ENCODE measurements at regions not wholly inside any gene's neighbourhood (a gene's known extent, or its start where the extent isn't known, plus 50 kb on each side); places are given as distances from the start of the nearest gene placed in this dataset.

- DNase-seq (ENCODE audit: low read depth) = no peak
These were observed 415.8 kb upstream of the GOLIM4 start for GRCh38 chr3:168511428-168512014.

DNA sequence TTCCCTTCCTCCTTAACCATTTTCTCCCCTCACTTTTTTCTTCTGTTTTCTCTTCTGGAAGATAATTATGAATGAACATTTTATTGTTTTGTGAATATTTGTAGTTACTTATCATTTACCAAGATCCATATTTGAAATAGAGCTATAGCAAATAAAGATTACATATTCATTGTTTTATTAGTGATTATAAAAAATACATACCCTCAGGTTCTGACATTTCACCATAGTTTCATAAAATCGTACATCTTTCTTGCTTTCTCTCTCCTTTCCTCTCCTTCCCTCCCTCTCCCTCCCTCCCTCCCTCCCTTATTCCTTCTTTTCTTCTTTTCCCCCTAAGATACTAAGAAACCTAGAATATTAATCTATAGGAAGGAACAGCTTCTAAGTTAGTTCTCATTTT, 410.9 kb upstream of the GOLIM4 start:
- DNase-seq (ENCODE audit: low read depth) = no peak

- DNase-seq (ENCODE audit: low read depth) = no peak
These were observed 405.8 kb upstream of the GOLIM4 start for GRCh38 chr3:168501570-168501969.

DNA sequence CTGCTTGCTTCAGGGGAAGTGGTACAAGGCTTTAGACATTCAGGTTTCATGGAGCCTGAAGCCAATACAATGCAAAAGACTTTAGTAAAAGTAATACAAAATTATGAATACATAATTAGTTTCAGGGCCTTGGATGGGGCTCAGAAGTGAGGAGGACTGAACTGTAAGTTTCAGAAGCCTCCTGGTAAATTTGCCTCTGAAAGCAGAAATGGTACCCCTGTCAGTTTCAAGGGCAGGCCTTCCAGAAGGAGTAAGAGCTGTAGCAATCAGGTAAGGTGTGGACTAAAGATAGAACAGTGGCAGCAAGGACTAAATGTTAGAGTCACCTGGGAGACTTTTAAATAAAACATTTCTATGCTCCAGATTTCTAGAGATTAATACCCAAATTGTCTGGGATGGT, 402.5 kb upstream of the GOLIM4 start:
- no peak for DNase-seq (ENCODE audit: low read depth)

DNA sequence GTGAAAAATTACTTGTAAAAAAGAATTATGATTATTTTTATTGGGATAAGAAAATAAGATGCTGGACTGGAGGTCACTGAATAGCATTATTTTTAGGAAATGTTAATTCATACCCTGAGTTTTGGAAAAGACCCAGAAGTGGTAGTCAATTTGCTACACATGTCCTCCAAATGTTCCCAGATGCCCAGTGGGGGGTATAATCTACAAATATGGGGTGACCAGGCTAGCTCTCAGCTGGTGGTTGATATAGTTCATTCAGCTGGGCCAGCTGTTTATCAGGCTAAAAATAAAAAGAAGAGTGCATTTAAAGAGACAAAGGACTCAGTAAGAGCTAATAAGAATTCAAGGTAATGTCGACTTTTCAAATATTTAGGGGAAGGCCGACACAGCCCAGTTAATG, 402.0 kb upstream of the GOLIM4 start:
- no peak for DNase-seq (ENCODE audit: low read depth)

GRCh38 chr3:168497183-168497582, 401.5 kb upstream of the GOLIM4 start:
- no peak for DNase-seq (ENCODE audit: low read depth)

DNA sequence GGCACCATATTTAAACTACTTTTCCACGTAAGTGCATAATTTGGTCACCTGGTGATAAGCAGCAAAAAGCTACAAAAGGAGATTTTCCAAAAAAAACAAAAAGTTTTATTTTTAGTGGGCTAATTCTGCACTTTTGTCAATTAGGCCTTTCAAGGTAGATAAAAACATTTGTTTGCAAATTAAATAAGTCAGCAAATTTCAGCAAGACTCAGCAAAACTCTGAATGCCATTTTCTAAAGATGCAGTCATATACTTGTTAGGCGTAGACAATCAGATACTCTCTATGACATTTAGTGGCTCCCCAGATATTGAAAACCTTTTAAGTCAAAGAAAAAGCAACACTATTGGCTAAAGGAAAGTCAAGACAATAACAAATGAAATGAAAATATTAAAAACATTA, 400.2 kb upstream of the GOLIM4 start:
- DNase-seq (ENCODE audit: low read depth) = no peak

GRCh38 chr3:168495270-168495669, 399.5 kb upstream of the GOLIM4 start:
- DNase-seq (ENCODE audit: low read depth) = no peak

DNA sequence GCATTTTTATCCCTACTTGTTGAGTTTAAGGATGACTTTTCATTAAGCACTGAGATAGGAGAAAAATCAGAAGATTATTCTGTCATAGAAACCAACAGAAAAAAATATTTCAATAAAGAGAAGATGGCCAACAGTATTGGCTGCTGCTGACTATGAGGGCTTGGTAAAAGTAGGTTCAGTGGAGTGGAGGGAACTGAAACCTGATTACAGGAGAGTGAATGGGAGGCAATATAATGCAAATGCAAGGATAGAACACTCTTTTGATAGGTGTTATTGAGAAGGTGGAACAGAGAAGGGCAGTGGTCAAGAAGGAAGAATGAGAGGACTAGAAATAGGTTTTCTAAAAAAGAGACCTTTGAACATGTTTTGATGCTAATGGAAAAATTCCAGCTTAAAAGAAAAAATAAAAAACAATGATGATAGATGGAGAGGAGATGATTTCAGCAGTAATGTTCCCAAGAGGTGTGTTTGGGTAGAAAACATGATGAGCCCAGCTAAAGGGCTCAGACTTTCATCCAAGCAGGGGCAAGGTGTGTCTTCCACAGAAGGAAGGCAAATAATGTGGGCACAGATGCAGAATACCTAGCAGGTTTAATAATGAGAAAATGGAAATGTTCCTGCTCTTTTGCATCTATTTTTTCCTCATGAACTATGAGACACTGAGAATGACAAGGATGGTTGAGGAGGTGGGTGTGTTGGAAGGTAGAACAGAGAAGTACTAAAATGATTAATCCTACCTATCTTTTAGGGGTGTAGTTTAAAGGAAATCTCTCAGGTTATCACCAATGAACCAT, 397.9 kb upstream of the GOLIM4 start:
- DNase-seq (ENCODE audit: low read depth) = no peak

DNA sequence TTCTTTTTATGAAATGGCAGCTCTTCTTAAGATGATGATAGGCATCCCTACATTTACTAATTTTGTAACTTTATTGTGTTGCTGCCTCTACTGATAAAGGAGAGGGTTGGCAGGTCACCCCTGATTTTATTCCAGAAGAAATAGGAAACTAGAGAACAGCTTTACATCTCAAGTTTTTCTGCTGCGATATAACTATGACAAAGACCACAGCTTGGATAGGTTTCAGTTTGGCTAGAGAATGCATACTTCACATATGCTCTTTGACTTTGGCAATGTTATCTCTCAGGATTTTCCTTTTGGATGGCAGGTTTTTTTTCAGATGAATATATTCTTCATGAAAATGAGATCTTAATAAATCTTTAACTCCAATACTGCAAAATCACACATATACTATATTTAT, 395.3 kb upstream of the GOLIM4 start:
- DNase-seq (ENCODE audit: low read depth) = no peak

GRCh38 chr3:168489301-168489700, 393.6 kb upstream of the GOLIM4 start:
- no peak for DNase-seq (ENCODE audit: low read depth)

DNA sequence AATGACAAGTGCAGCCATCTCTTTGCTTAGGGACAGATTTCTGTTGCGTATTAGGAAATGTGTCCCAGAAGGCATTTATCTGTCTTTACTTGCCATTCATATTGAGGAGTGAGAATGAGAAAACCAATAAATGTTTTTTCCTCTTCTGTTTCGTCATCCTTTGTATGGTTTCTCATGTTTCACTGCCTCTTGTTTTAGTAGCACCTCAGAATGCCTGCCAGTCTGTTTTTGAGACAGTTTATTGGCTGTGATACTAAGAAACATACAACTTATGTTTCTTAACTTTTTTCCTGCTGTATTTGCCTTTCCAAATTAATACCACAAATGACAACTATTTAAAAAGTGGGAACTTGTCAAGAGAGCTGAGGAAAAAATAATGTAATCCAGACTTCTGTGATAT, 390.2 kb upstream of the GOLIM4 start:
- no peak for DNase-seq (ENCODE audit: low read depth)

DNA sequence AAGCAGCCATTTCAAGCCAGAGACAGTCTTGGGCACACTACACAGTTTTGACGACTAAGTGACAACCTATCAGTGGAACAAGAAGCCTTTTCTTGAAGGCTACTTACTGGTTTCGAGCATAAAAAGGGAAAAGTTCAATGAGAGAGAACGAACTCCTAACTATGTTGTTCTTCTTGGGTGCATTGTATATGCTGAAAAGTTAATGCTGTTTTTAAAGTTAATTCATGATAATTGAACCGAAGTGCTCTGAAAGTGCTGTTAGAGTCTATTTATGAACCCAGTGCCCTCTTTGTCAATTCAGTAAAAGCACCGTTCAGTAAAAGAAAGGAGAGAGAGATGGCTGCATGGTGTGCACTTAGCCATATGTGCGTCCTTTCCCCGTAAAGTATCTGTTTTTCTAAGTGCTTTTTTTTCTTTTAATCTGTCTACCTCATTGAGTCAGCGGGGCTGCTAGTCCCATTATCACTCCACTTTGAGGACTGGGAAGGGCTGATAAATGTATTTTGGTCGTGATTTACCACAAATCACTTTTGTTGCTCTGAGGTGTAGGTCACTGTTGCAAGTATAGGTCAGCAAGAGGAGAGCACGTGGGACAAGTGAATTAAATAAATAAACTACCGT, 380.7 kb upstream of the GOLIM4 start:
- DNase-seq (ENCODE audit: low read depth) = no peak

- no peak for DNase-seq (ENCODE audit: low read depth)
These were observed 380.0 kb upstream of the GOLIM4 start for GRCh38 chr3:168475704-168476103.

DNA sequence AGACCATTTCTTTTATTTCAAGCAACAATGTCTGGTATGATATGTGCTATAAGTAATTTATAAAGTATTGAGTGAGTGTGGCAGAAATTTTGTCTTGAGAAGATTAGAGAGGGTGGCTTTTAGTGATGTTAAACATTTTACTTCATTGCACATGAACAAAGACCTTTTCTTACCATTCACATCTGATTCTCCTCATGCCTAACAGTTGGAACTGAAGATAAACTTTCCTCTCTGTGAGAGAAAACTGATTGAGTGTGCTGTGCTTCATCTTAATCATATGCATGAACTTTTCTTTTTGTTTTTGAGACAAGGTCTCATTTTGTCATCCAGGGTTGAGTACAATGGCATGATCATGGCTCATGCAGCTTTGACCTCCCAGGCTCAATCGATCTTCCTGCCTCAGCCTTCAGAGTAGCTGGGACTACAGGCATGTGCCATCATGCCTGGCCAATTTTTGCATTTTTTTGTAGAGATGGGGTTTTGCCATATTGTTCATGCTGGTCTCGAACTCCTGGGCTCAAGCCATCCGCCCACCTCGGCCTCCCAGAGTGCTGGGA, 377.7 kb upstream of the GOLIM4 start:
- no peak for DNase-seq (ENCODE audit: low read depth)

- no peak for DNase-seq (ENCODE audit: low read depth)
These were observed 377.1 kb upstream of the GOLIM4 start for GRCh38 chr3:168472783-168473182.

DNA sequence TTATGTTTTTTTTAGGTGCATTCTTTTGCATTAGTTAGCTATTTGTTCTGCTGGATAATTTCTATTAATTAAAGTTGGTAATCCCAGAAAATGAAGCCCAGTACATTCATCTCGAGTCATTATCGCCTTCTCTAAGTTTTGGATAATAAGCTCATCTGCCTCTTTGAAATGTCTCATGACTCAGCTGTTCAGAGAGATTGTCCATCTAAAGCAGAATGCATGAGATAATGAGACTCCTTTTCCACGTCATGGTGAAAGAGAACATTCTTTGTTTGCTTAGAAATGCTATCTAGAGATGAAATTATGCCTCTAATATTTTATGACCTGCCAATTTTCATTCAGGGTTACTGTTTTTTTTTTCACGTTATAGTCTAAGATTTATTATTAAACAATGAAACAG, 374.7 kb upstream of the GOLIM4 start:
- DNase-seq (ENCODE audit: low read depth) = no peak

DNA sequence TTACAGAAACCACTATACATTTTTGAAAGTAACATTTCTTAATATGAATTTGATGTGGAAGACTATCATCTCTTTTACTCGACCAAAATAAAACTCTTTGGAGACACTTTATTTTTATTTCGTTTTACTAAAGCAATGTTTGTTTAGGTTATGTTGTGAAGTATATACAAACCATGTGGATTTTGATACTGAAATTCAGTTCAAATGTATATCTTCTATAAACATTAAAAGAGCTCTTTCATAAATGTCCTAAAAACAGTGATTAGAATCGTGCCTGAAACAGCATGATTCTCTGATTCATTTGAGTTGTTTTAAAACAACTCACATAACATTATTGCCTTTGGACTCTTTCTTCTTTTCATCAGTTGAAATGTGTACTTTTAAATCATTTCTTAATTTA, 373.7 kb upstream of the GOLIM4 start:
- DNase-seq (ENCODE audit: low read depth) = no peak

DNA sequence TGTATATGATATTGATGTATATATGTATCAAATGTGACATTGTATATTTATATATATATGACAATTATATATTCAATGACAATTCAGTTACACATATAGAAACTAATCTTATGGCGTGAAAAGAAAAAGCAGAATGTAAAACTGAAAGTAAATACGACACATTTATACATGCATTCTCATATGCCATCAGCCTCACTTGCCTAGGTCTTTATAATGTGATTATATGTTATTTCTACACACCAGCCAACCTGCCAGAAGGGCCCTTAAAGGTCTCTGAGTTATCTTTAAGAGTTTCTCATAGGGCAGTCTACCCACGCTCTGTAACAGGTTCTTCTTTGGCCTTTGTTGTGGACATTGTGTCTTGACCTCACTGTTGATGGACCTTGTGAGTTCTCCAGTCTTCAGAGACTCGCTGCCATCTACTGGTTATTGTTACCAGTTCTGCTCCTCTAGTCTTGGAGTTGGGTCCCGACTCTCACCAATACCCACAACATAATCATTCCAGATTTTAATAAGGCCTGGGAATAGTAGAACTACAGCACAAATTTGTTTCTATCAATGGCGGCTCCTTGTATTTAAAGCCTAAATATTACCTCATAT, 371.5 kb upstream of the GOLIM4 start:
- no peak for DNase-seq (ENCODE audit: low read depth)

DNA sequence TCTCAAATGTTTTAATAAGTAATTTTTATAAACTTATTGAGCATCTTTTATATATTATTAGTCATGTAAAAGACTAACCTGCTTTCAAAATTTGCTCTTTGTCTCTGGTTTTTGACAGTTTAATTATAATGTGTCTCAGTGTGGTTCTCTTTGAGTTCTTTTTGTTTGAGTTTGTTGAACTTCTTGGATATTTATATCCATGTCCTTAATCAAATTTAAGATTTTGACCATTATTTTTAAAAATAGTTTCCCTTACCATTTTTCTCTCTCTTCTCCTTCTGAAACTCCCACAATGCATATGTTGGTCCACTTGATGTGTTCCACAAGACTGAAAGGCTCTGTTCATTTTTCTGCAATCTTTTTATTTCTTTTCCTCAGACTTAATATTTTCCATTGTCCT, 366.1 kb upstream of the GOLIM4 start:
- no peak for DNase-seq (ENCODE audit: low read depth)

- peak; percentile 3 for DNase-seq (ENCODE audit: low read depth)
These were observed 363.6 kb upstream of the GOLIM4 start for GRCh38 chr3:168459226-168459784.

GRCh38 chr3:168457954-168458539, 362.3 kb upstream of the GOLIM4 start:
- DNase-seq (ENCODE audit: low read depth) = no peak
